Stimulated activated naive CD4-positive, alpha-beta T cell (primary cell): ENCODE measurements at regions not wholly inside any gene's neighbourhood (a gene's known extent, or its start where the extent isn't known, plus 50 kb on each side); places are given as distances from the start of the nearest gene placed in this dataset.

Experiments
- DNase-seq, 6 experiments: peaks; one replicate each; lab custom pipeline; 2025; lab: John Stamatoyannopoulos, UW

- DNase-seq, result no peak
Measured at GRCh38 chr2:217037353-217037752, 177.5 kb upstream of the TNP1 start.

DNA sequence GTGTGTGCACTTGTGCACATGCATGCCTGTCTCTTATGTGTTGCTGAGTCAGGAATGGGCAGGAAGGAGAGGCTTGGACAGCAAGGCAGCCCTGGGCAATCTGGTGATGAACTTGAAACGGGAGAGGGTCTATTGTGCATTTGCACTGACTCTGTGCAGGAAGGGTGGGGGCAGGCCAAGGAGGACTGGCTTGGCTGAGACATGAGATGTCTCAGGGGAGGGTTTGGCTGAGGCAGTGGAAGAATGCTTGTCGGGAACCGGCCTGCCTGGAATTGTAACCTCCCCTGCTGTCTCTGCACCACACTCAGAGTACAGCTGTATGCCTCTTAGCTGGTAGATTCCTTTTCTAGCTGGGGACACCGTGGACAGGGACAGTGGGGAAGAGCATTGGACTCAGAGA, 176.1 kb upstream of the TNP1 start:
- no peak for DNase-seq

- DNase-seq, result no peak
Measured at GRCh38 chr2:217033186-217033585, 173.3 kb upstream of the TNP1 start.

DNA sequence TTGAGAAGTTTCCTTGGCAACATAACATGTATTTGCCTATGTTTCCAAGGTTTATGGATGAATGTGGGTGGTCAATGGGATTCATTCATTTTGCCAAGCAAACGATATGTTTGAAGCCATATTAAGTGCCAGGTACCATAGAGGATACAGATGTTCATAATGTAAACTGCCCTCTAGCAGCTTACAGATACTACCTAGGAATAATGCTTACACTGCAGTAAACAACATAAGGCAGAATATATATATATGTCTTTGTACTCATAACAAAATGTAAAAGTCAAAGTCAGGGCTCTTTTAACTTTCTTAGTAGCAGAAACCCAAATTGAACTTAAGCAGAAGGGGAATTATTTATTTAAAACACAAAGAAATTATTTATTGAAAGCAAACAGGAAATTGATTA, 171.6 kb upstream of the TNP1 start:
- no peak for DNase-seq

DNA sequence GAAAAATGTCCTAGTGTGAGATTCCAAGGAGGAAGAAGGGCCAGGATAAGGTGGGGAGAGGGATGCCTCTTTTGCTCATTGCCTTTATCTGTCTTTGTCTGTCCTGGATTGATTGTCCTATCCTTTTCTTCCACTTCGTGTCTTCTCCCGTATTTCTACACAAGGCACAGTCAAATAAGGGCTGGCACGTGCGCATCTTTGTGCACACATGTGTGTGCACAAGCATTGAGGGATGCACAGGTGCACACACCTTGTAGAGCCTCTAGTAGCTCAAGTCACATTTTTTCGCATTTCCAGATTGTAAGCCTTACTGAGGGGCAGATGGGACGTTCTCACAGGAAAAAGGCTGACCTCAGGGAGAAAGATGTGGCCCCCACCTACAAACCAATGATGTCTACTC, 170.2 kb upstream of the TNP1 start:
- DNase-seq, result no peak

GRCh38 chr2:217028128-217028527, 168.3 kb upstream of the TNP1 start:
- no peak for DNase-seq

- DNase-seq, result no peak
Measured at GRCh38 chr2:217027414-217027813, 167.6 kb upstream of the TNP1 start.

GRCh38 chr2:217026569-217026968, 166.7 kb upstream of the TNP1 start:
- DNase-seq, result no peak

GRCh38 chr2:217026161-217026560, 166.3 kb upstream of the TNP1 start:
- DNase-seq, result no peak

DNA sequence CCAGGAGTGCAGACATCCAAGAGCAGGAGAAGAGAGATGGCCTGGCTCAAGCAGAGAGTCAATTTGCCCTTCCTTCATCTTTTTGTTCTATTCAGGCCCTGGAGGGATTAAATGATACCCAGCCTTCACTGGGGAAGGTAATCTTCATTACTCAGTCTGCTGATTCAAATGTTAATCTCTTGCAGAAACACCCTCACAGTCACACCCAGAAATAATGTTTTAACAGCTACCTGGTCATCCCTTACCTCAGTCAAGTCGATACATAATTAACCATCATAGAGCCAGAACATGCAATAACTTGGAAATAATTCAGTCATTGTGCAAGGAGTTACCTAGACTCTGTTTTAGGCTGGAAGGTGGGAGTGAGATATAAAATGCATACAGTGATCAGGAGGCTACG, 163.7 kb upstream of the TNP1 start:
- no peak for DNase-seq

DNA sequence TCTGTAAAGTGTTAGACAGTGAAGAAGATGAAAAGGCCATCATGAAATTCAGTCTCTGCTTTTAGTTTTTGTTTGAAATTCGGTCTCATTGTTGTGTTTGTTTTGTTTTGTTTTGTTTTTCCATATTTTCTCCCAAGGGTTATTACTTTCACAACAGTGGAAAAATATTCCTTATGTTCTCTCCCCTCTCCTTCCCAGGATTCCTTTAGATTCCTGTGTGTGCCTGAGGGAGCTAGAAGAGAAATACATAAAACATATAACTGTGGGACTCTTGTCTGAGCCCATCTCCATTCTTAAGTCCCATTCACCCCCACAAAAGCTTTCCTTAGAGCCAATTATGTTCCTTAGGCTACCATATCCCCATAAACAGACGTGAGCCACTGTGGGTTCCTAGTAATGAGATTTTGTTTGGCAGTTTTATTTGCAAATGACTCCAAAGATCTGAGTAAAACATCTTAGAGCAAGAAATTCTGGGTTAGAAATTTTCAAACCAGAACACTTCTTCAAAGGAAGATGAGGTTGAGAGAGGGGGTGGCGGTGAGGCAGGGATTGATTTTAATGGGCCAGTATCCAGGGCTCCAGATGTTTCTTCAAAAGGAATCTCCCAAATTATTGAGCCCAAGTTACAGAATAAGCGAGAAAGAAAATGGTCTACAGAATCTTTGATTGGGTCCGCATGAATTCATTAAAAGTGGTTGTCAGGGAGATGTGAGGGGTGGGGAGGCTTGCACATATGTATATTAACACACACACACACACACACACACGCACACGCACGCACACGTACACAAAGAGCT, 157.8 kb upstream of the TNP1 start:
- no peak for DNase-seq

- no peak for DNase-seq
Measured at GRCh38 chr2:217016796-217017419, 157.0 kb upstream of the TNP1 start.

DNA sequence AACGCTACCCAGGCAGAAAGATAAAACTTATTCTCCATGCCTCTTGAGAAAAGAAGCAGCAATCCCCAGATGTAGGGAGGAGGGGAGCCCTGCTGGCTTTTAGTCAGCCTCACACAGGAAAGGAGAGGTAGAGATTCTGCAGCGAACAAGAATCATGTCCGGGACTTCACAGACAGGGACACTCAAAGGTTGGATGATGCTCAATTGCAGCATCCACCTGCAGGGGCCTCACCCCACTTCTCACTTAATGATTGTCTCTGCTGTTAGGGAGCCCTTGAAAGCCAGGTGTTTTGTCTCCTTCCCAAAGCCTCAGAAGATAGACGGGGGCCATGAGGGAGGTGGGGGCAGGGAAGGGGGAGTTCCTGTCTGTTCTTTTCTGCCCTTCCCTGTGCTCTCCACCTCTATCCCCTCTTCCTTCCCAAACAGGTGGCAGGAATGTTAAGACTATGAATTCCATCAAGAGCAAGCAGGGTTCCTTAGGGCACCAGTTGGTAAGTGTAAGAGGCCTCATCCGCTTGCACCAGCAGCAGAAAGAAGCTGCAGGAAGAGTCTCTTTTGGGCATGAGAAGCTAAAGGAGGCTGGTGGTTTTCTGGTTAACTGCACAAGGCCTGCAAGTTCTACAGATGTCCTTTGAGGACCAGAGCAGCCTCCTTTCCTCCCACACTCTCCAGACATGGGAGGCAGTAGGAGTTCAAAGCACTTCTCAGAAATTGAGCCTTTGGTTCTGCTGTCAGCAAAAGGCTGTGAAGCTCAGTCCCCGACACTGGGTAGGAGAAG, 154.7 kb upstream of the TNP1 start:
- no peak for DNase-seq

- DNase-seq, result no peak
Measured at GRCh38 chr2:217013926-217014325, 154.1 kb upstream of the TNP1 start.

GRCh38 chr2:217011576-217011975, 151.7 kb upstream of the TNP1 start:
- DNase-seq, result no peak

DNA sequence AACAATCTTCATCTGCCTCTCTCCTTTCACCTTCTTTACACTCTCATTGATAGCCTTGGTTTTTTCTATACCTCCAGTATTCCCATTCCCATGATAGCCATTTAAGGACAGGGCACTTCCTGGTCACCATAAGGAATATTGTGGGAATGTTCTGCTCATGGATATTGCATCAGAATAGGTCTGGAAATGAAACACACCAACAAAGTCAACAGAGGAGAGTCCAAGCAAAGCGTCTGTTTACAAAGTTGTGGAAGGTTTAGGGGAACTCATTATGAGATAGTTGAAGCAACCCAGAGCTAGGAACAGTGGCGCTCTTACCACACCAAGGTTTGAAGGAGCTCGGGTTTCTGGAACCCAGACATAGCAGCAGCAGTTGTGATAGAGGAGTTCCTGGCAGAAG, 150.3 kb upstream of the TNP1 start:
- DNase-seq, result no peak

- DNase-seq, result no peak
Measured at GRCh38 chr2:217008794-217009193, 148.9 kb upstream of the TNP1 start.

GRCh38 chr2:217006217-217006616, 146.4 kb upstream of the TNP1 start:
- no peak for DNase-seq

DNA sequence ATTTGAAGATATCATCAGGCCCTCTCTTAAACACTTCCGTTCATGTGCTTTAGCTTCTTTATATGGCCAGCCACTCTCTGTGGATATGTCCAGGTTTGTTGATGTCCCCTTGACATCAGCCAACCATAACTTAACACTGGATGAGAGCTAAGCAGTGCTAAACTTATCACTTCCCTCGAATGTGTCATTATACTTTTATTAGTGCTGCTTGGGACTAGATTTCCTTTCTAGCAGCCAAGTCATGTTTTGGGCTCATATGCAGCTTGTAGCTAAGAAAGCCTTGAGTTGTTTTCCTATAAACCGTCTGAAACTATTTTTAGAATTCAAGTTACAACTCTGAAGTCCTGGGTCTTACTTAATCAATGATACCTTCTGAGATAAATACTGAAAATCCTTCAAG, 144.8 kb upstream of the TNP1 start:
- DNase-seq, result no peak

DNA sequence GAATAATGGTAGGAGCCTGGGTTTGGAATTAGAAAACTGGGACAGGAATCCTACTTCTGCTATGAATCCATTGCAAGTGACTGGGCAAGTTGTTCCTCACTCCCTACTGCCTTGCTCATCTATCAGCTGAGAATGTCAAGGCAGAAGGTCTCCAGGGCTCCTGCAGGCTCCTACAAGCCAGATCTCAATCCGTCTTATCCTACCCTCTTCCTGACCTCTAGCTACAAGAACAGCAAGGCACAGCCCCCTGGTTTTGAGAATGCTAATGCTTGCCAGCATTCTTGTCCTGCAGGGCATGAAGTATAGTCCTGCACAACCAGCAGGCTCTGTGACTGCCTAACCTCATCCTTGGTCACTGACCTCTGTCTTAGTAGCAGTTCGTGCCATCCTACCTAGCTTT, 141.9 kb upstream of the TNP1 start:
- DNase-seq, result no peak

GRCh38 chr2:217000406-217000805, 140.5 kb upstream of the TNP1 start:
- DNase-seq, result no peak

DNA sequence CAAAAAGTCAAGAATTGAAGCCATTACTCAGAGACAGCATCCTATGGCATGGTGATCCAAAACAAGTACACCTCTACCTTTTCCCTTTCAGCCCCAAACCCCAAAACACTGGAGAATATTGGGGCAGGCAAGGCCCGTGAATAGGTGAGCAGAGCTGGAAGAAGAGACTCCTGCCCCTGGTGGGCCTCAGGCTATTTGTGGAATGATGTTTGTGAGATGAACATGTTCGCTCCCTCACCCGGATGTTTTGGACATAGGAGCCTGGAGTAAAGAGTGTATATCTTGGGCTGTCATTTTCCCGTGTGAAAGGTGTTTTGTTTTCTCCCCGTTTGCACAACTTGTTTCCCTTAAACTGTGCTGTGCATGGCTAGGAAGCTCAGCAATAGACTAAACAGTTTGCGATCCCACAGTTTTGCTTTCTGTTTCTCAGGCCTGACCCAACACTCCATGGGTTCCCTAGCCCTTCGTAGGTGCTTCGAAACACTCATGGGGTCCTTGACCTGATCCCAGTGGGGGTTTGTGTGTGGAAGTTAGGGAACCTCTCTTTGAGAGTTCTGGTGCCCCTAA, 136.5 kb upstream of the TNP1 start:
- DNase-seq, result no peak

DNA sequence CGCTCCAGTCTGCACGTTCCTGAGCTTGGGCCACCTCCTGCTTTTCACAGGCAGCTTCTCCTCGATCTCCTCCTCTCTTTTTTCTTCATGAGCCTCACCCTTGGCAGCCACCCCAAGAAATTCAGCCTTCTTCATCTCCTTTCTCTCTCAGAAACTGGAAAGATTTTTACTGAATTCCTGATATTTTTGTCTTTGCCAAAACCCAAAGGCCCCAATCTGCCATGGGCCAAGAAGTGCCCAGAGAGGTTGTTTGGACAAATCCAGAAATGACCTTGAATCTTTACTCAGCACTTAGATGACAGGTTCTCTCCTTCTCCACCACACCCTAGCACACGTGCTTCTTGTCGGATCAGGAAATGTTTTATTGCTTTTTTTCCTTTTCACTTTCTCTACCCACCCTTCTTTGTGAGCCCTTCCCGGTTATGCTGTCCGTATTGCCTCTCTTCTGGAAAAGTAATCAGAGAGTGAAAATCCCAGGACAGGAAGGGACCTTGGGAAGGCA, 134.5 kb upstream of the TNP1 start:
- DNase-seq, result no peak
